HCT116 (cell line): ENCODE measurements at regions not wholly inside any gene's neighbourhood (a gene's known extent, or its start where the extent isn't known, plus 50 kb on each side); places are given as distances from the start of the nearest gene placed in this dataset.

Experiments used
- ATF3 ChIP-seq: IDR thresholded peaks from 2 replicates; pipeline ENCODE4 v1.6.1; 2012
- CTCF ChIP-seq, 3 experiments: fragments of 200-600 bp in 1 of 3; sonication (generic) in 1 of 3; IDR thresholded peaks in 2 of 3; conservative IDR thresholded peaks in 1 of 3; 2 replicates each; pipeline ENCODE4 v1.5.1; 2012 to 2017; ENCODE audit warnings: low read depth in 2 of 3, low read length in 2 of 3, antibody characterized with exemption in 1 of 3, borderline replicate concordance in 1 of 3, control low read depth in 1 of 3, mild to moderate bottlenecking in 1 of 3, mixed read lengths in 1 of 3, mixed run types in 1 of 3, moderate library complexity in 1 of 3; ENCODE audit not compliant: insufficient read depth in 1 of 3
- EZH2 ChIP-seq: fragments of 200-600 bp; sonication (generic); IDR thresholded peaks from 2 replicates; pipeline ENCODE4 v1.6.1; 2017; ENCODE audit warnings: antibody characterized with exemption, mixed run types
- FOSL1 ChIP-seq: IDR thresholded peaks from 2 replicates; pipeline ENCODE4 v1.6.1; 2012; ENCODE audit warnings: low read depth
- POLR2A ChIP-seq: IDR thresholded peaks from 2 replicates; pipeline ENCODE4 v1.7.0; 2011; ENCODE audit warnings: borderline replicate concordance; ENCODE audit not compliant: insufficient read depth, insufficient read length; ENCODE audit errors: extremely low read depth
- POLR2AphosphoS5 ChIP-seq: IDR thresholded peaks from 2 replicates; pipeline ENCODE4 v1.6.1; 2011; ENCODE audit warnings: mild to moderate bottlenecking, low read depth, low read length, moderate library complexity
- REST ChIP-seq: IDR thresholded peaks from 2 replicates; pipeline ENCODE4 v1.6.1; 2012; ENCODE audit warnings: low read depth
- YY1 ChIP-seq: IDR thresholded peaks from 2 replicates; pipeline ENCODE4 v1.6.1; 2011; ENCODE audit warnings: low read length, low read depth, moderate library complexity, mild to moderate bottlenecking; ENCODE audit not compliant: insufficient replicate concordance; ENCODE audit errors: extremely low read depth
- ZNF274 ChIP-seq: fragments of 200-500 bp; sonication (Bioruptor generic); IDR thresholded peaks from 2 replicates; pipeline ENCODE4 v1.6.1; 2014; ENCODE audit warnings: mild to moderate bottlenecking, low read depth, low read length, inconsistent platforms
- TF ChIP-seq, protein P1 (sequence below): IDR thresholded peaks from 2 replicates; pipeline ENCODE4 v1.6.1; 2011; ENCODE audit warnings: mild to moderate bottlenecking, low read length, moderate library complexity; ENCODE audit not compliant: insufficient replicate concordance; ENCODE audit errors: extremely low read depth

GRCh38 chr4:84263415-84263814 lies 235.7 kb downstream of the NKX6-1 start:
- no peak for TF ChIP-seq CTCF (IDR thresholded peaks at IDR 0.05 in 2 of 3, conservative IDR thresholded peaks at IDR 0.05 in 1 of 3; ENCODE audit: borderline replicate concordance in 1 of 3, insufficient read depth in 1 of 3, low read depth in 2 of 3, low read length in 2 of 3)
- no peak for TF ChIP-seq POLR2A
- TF ChIP-seq EZH2, result no peak
- TF ChIP-seq ZNF274, result no peak
- TF ChIP-seq FOSL1, result no peak
- no peak for TF ChIP-seq POLR2AphosphoS5
- no peak for TF ChIP-seq REST
- TF ChIP-seq, protein P1, sequence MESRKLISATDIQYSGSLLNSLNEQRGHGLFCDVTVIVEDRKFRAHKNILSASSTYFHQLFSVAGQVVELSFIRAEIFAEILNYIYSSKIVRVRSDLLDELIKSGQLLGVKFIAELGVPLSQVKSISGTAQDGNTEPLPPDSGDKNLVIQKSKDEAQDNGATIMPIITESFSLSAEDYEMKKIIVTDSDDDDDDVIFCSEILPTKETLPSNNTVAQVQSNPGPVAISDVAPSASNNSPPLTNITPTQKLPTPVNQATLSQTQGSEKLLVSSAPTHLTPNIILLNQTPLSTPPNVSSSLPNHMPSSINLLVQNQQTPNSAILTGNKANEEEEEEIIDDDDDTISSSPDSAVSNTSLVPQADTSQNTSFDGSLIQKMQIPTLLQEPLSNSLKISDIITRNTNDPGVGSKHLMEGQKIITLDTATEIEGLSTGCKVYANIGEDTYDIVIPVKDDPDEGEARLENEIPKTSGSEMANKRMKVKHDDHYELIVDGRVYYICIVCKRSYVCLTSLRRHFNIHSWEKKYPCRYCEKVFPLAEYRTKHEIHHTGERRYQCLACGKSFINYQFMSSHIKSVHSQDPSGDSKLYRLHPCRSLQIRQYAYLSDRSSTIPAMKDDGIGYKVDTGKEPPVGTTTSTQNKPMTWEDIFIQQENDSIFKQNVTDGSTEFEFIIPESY, result no peak
- TF ChIP-seq ATF3, result no peak
- no peak for TF ChIP-seq YY1
